ENCODE measurements at regions not wholly inside any gene's neighbourhood (a gene's known extent, or its start where the extent isn't known, plus 50 kb on each side); places are given as distances from the start of the nearest gene placed in this dataset.
"Not testable (repeated sequence)": the region's sequence is repeated elsewhere in the genome, so short reads cannot be mapped to it uniquely, and the experiment has no call there.

DNA sequence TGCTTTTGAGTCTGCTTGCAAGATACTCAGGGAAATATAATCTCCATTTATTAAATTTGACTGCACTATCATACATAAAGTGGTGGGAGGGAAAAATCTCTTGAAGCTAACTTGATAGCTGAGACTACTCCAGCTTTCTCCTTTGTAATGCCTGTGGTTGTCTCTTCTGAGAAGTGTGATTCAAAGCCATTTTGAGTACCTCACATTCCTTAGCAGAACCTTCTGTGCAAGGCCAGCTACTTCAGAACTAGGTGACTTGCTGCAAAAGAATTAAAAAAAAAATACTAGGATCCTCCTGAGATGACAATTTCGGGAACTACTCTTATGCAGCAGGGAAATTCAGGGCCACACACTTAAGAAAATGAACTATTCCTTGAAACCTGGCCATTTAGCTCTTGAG lies 294.8 kb downstream of the MDFIC start:
- Histone ChIP-seq H3K9me3 (ENCODE audit: control insufficient read depth, low read depth, low read length) (no peaks in the 10 kb centered on the region), H3K4me3 (ENCODE audit: low read length) (no peak overlapping the region), H3K27ac (ENCODE audit: low read length) (no peak overlapping the region), H3K36me3 (ENCODE audit: control insufficient read depth, low read depth, low read length) (no peaks in the 10 kb centered on the region), H3K9ac (ENCODE audit: low read length) (no peak overlapping the region), H3K27me3 (ENCODE audit: control insufficient read depth, insufficient read depth, low read length) (peaks cover 5% of the 10 kb centered on the region), H3K4me1 (ENCODE audit: control insufficient read depth, low read depth, low read length) (peaks cover 6% of the 10 kb centered on the region)

DNA sequence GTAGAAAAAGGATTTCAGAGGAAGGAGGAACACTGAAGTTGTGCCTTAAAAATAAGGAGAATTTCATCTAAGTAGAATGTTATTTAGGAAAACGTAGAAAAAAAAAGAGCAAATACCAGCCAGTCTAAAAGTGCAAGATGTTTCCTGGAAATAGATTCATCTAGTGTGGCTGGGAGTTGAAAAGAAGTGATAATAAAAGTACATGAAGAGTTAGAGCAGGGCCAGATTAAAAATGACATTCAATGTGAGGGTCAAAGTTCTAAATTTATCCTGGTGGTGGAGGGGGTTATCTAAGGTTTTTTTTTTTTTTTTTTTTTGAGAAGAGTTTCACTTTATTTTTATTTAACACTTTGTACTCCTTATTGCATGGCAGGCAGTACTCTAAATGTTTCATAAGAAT lies 289.3 kb downstream of the MDFIC start:
- H3K4me3 ChIP-seq (ENCODE audit: low read length): no peak overlapping the region
- no peaks in the 10 kb centered on the region for H3K27me3 ChIP-seq (ENCODE audit: control insufficient read depth, insufficient read depth, low read length)
- no peaks in the 10 kb centered on the region for H3K36me3 ChIP-seq (ENCODE audit: control insufficient read depth, low read depth, low read length)
- H3K4me1 ChIP-seq (ENCODE audit: control insufficient read depth, low read depth, low read length): no peaks in the 10 kb centered on the region
- peaks cover 5% of the 10 kb centered on the region for H3K9me3 ChIP-seq (ENCODE audit: control insufficient read depth, low read depth, low read length)
- H3K27ac ChIP-seq (ENCODE audit: low read length): no peak overlapping the region
- no peak overlapping the region for H3K9ac ChIP-seq (ENCODE audit: low read length)

- Histone ChIP-seq H3K27ac (ENCODE audit: low read length) (no peak overlapping the region), H3K4me3 (ENCODE audit: low read length) (no peak overlapping the region), H3K9ac (ENCODE audit: low read length) (no peak overlapping the region), H3K4me1 (ENCODE audit: control insufficient read depth, low read depth, low read length) (no peaks in the 10 kb centered on the region), H3K27me3 (ENCODE audit: control insufficient read depth, insufficient read depth, low read length) (no peaks in the 10 kb centered on the region), H3K9me3 (ENCODE audit: control insufficient read depth, low read depth, low read length) (peaks cover 10% of the 10 kb centered on the region), H3K36me3 (ENCODE audit: control insufficient read depth, low read depth, low read length) (no peaks in the 10 kb centered on the region)
Measured at GRCh38 chr7:115210552-115210951, 288.7 kb downstream of the MDFIC start.

GRCh38 chr7:115208710-115209560 lies 287.0 kb downstream of the MDFIC start:
- H3K9me3 ChIP-seq (ENCODE audit: control insufficient read depth, low read depth, low read length): peaks cover 18% of the 10 kb centered on the region
- no peaks in the 10 kb centered on the region for H3K27me3 ChIP-seq (ENCODE audit: control insufficient read depth, insufficient read depth, low read length)
- no peaks in the 10 kb centered on the region for H3K4me1 ChIP-seq (ENCODE audit: control insufficient read depth, low read depth, low read length)
- no peak overlapping the region for H3K9ac ChIP-seq (ENCODE audit: low read length)
- H3K27ac ChIP-seq (ENCODE audit: low read length): no peak overlapping the region
- no peaks in the 10 kb centered on the region for H3K36me3 ChIP-seq (ENCODE audit: control insufficient read depth, low read depth, low read length)
- no peak overlapping the region for H3K4me3 ChIP-seq (ENCODE audit: low read length)

DNA sequence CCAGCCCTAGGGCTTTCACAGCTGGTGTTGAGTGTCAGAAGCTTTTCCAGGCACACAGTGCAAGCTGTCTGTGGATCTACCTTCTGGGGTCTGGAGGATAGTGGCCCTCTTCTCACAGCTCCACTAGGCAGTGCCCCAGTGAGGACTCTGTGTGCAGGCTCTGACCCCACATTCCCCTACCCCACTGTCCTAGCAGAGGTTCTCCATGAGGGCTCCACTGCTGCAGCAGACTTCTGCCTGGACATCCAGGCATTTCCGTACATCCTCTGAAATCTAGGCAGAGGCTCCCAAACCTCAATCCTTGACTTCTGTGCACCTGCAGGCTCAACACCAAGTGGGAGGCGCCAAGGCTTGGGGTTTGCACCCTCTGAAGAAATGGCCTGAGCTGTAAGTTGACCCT lies 284.5 kb downstream of the MDFIC start:
- not testable (repeated sequence) for H3K4me3 ChIP-seq (ENCODE audit: low read length); H3K9ac ChIP-seq (ENCODE audit: low read length); H3K27me3 ChIP-seq (ENCODE audit: control insufficient read depth, insufficient read depth, low read length); H3K4me1 ChIP-seq (ENCODE audit: control insufficient read depth, low read depth, low read length); H3K36me3 ChIP-seq (ENCODE audit: control insufficient read depth, low read depth, low read length); H3K27ac ChIP-seq (ENCODE audit: low read length)
- H3K9me3 ChIP-seq (ENCODE audit: control insufficient read depth, low read depth, low read length): peaks cover 18% of the 10 kb centered on the region

DNA sequence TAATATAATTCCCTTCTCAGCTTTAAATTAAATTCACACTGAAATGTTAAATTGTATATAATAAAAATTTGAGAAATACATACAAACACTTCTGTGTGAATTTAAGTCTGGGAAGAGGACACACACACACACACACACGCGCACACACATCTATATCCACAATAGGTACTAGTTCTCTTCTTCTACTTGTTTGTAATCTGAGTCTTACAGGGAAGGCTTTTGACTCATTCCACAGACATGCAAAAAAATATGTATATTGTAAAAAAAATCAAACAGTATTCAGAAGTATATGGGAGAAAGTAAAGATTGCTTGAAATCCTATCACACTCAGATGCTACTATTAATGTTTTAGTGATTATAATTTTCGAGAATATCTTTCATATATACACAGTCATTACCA lies 276.2 kb downstream of the MDFIC start:
- no peaks in the 10 kb centered on the region for H3K9me3 ChIP-seq (ENCODE audit: control insufficient read depth, low read depth, low read length)
- no peak overlapping the region for H3K4me3 ChIP-seq (ENCODE audit: low read length)
- H3K36me3 ChIP-seq (ENCODE audit: control insufficient read depth, low read depth, low read length): no peaks in the 10 kb centered on the region
- H3K27me3 ChIP-seq (ENCODE audit: control insufficient read depth, insufficient read depth, low read length): no peaks in the 10 kb centered on the region
- H3K4me1 ChIP-seq (ENCODE audit: control insufficient read depth, low read depth, low read length): no peaks in the 10 kb centered on the region
- no peak overlapping the region for H3K9ac ChIP-seq (ENCODE audit: low read length)
- no peak overlapping the region for H3K27ac ChIP-seq (ENCODE audit: low read length)

GRCh38 chr7:115195208-115195607 lies 273.3 kb downstream of the MDFIC start:
- Histone ChIP-seq H3K27ac (ENCODE audit: low read length) (no peak overlapping the region), H3K9ac (ENCODE audit: low read length) (no peak overlapping the region), H3K36me3 (ENCODE audit: control insufficient read depth, low read depth, low read length) (no peaks in the 10 kb centered on the region), H3K9me3 (ENCODE audit: control insufficient read depth, low read depth, low read length) (no peaks in the 10 kb centered on the region), H3K27me3 (ENCODE audit: control insufficient read depth, insufficient read depth, low read length) (no peaks in the 10 kb centered on the region), H3K4me3 (ENCODE audit: low read length) (no peak overlapping the region), H3K4me1 (ENCODE audit: control insufficient read depth, low read depth, low read length) (no peaks in the 10 kb centered on the region)

DNA sequence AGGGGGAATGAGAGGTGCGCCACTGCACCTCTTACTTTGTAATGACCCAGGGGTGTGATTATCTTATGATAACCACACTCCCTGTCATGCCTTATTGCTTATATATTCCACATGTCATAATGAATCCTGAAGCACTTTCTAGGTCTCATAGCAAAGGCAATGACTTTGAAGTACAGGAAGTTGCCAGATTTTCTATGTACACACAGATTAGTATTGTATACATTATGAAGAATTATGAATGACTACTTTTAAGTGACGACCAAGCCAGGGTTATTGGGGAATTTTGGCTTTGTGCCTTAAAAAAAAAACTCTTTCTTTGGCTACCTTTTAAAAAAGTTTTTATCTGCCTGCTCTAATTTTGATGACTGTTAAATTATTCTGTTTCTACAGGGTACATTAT lies 269.6 kb downstream of the MDFIC start:
- Histone ChIP-seq H3K9ac (ENCODE audit: low read length) (no peak overlapping the region), H3K27me3 (ENCODE audit: control insufficient read depth, insufficient read depth, low read length) (no peaks in the 10 kb centered on the region), H3K4me1 (ENCODE audit: control insufficient read depth, low read depth, low read length) (no peaks in the 10 kb centered on the region), H3K4me3 (ENCODE audit: low read length) (no peak overlapping the region), H3K36me3 (ENCODE audit: control insufficient read depth, low read depth, low read length) (no peaks in the 10 kb centered on the region), H3K27ac (ENCODE audit: low read length) (no peak overlapping the region), H3K9me3 (ENCODE audit: control insufficient read depth, low read depth, low read length) (no peaks in the 10 kb centered on the region)

DNA sequence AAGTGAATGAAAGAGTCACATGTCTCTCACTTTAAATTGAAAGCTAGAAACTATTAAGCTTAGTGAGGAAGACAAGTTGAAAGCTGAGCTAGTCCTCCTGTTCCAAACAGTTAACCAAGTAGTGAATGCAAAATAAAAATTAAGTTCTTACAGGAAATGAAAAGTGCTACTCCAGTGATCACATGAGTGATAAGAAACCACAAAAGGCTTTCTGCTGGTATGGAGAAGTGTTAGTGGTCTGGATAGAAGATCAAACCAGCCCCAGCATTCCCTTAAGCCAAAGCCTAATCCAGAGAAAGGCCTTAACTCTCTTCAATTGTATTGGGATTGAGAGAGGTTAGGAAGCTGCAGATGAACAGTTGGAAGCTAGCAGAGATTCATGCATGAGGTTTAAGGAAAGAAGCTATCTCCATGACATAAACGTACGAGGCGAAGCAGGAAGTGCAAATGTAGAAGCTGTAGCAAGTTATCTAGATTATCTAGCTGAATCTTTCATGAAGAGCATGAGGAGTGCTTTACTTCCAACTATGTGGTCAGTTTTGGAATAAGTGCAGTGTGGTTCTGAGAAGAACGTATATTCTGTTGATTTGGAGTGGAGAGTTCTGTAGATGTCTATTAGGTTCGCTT lies 261.6 kb downstream of the MDFIC start:
- Histone ChIP-seq H3K27me3 (ENCODE audit: control insufficient read depth, insufficient read depth, low read length) (no peaks in the 10 kb centered on the region), H3K4me1 (ENCODE audit: control insufficient read depth, low read depth, low read length) (no peaks in the 10 kb centered on the region), H3K27ac (ENCODE audit: low read length) (no peak overlapping the region), H3K4me3 (ENCODE audit: low read length) (no peak overlapping the region), H3K9me3 (ENCODE audit: control insufficient read depth, low read depth, low read length) (no peaks in the 10 kb centered on the region), H3K9ac (ENCODE audit: low read length) (no peak overlapping the region), H3K36me3 (ENCODE audit: control insufficient read depth, low read depth, low read length) (no peaks in the 10 kb centered on the region)

- no peaks in the 10 kb centered on the region for H3K4me1 ChIP-seq (ENCODE audit: control insufficient read depth, low read depth, low read length)
- no peaks in the 10 kb centered on the region for H3K9me3 ChIP-seq (ENCODE audit: control insufficient read depth, low read depth, low read length)
- no peaks in the 10 kb centered on the region for H3K27me3 ChIP-seq (ENCODE audit: control insufficient read depth, insufficient read depth, low read length)
- no peak overlapping the region for H3K9ac ChIP-seq (ENCODE audit: low read length)
- no peak overlapping the region for H3K27ac ChIP-seq (ENCODE audit: low read length)
- H3K36me3 ChIP-seq (ENCODE audit: control insufficient read depth, low read depth, low read length): no peaks in the 10 kb centered on the region
- no peak overlapping the region for H3K4me3 ChIP-seq (ENCODE audit: low read length)
Measured at GRCh38 chr7:115178835-115179234, 256.9 kb downstream of the MDFIC start.

DNA sequence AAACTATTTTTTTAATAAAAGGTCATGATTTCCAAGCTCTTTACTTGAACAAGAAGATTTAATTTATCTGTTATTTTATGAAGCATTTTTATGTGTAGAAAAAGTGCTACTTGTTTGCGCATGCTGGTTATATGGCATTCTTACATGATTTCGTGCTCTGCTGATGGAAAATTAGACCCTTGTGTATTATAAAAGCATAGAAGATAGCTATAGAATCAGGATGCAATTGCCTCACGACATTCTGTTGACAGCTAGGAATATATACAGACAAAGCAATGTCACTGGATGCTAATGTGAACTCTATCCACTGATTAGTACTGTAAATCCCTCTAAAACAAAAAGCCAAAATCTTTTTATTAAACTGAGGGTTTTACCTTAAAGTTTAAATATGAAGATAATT lies 255.9 kb downstream of the MDFIC start:
- Histone ChIP-seq H3K4me1 (ENCODE audit: control insufficient read depth, low read depth, low read length) (no peaks in the 10 kb centered on the region), H3K9ac (ENCODE audit: low read length) (no peak overlapping the region), H3K27ac (ENCODE audit: low read length) (no peak overlapping the region), H3K4me3 (ENCODE audit: low read length) (no peak overlapping the region), H3K9me3 (ENCODE audit: control insufficient read depth, low read depth, low read length) (no peaks in the 10 kb centered on the region), H3K36me3 (ENCODE audit: control insufficient read depth, low read depth, low read length) (no peaks in the 10 kb centered on the region), H3K27me3 (ENCODE audit: control insufficient read depth, insufficient read depth, low read length) (no peaks in the 10 kb centered on the region)

GRCh38 chr7:115177103-115177502 lies 255.2 kb downstream of the MDFIC start:
- no peaks in the 10 kb centered on the region for H3K9me3 ChIP-seq (ENCODE audit: control insufficient read depth, low read depth, low read length)
- H3K9ac ChIP-seq (ENCODE audit: low read length): no peak overlapping the region
- H3K36me3 ChIP-seq (ENCODE audit: control insufficient read depth, low read depth, low read length): no peaks in the 10 kb centered on the region
- H3K4me3 ChIP-seq (ENCODE audit: low read length): no peak overlapping the region
- H3K27me3 ChIP-seq (ENCODE audit: control insufficient read depth, insufficient read depth, low read length): no peaks in the 10 kb centered on the region
- H3K4me1 ChIP-seq (ENCODE audit: control insufficient read depth, low read depth, low read length): no peaks in the 10 kb centered on the region
- no peak overlapping the region for H3K27ac ChIP-seq (ENCODE audit: low read length)

Data from iPS-18a (cell line).